ENCODE measurements at regions not wholly inside any gene's neighbourhood (a gene's known extent, or its start where the extent isn't known, plus 50 kb on each side); places are given as distances from the start of the nearest gene placed in this dataset.

DNA sequence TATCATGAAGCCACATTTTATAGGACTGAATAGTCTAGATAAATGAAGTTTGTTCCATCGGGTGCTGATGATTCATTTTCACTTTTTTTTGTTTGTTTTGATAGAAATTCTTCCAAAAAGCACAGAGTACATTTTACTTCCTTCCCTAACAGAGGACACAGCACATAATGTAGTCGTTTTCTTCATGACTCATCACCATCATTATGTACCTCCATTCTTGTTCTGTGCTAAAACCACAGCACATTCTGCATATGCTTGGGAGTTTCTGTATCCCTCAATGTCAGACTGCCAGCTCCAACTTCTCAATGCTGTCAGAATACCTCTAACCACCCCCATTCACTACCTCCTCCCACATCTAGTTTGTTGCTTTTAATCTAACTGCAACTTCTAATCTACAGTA lies 1004.9 kb upstream of the ADGRB3 start:
- no peak for DNase-seq (ENCODE audit: low read depth in 1 of 2, low spot score in 2 of 2)
- H3K9ac ChIP-seq (replicated peaks in 1 of 4; ENCODE audit: extremely low read depth in 1 of 4, low read depth in 3 of 4, low read length in 3 of 4) = no peak overlapping the region
- H2BK120ac ChIP-seq (replicated peaks; ENCODE audit: low read depth, low read length) = no peak overlapping the region
- H2BK12ac ChIP-seq (ENCODE audit: low read depth, low read length) = no peak overlapping the region
- H3K56ac ChIP-seq (replicated peaks; ENCODE audit: insufficient read length, low read depth, low read length) = no peak overlapping the region
- no peak overlapping the region for H3K23ac ChIP-seq (ENCODE audit: insufficient read length)
- no peaks in the 10 kb centered on the region for H3K4me1 ChIP-seq (replicated peaks in 1 of 4; ENCODE audit: control insufficient read depth in 3 of 4, insufficient read depth in 4 of 4, low read length in 3 of 4)
- H3K4me3 ChIP-seq (ENCODE audit: extremely low read depth in 1 of 4, insufficient read depth in 2 of 4, low read depth in 3 of 4, low read length in 4 of 4) = no peak overlapping the region
- no peaks in the 10 kb centered on the region for H3K27me3 ChIP-seq (replicated peaks in 1 of 4; ENCODE audit: control insufficient read depth in 3 of 4, extremely low read depth in 1 of 4, insufficient read depth in 3 of 4, low read length in 3 of 4)
- peaks cover 5 to 11% of the 10 kb centered on the region in 2 experiments; a peak in 3 of 4 replicates for H3K9me3 ChIP-seq (ENCODE audit: insufficient read depth in 2 of 2, low read depth in 1 of 2, low read length in 1 of 2)
- no peaks in the 10 kb centered on the region for H3K79me2 ChIP-seq (ENCODE audit: control insufficient read depth in 1 of 2, insufficient read depth in 2 of 2, low read length in 2 of 2)
- H3K36me3 ChIP-seq (ENCODE audit: control insufficient read depth in 2 of 4, insufficient read depth in 4 of 4, low read length in 3 of 4) = no peaks in the 10 kb centered on the region
- H2BK5ac ChIP-seq (ENCODE audit: low read depth, low read length) = no peak overlapping the region
- H4K91ac ChIP-seq (replicated peaks; ENCODE audit: insufficient read length, low read length) = no peak overlapping the region
- H2BK20ac ChIP-seq (ENCODE audit: low read length) = no peak overlapping the region
- H3K18ac ChIP-seq (ENCODE audit: extremely low read depth, low read length) = no peak overlapping the region
- H3K23me2 ChIP-seq (ENCODE audit: low read depth, low read length) = no peaks in the 10 kb centered on the region
- no peak overlapping the region for H3K4me2 ChIP-seq (ENCODE audit: insufficient read depth in 1 of 2, low read depth in 2 of 2, low read length in 2 of 2)
- POLR2A ChIA-PET (ENCODE audit: partially characterized antibody) = no interaction called here
- H3K14ac ChIP-seq (ENCODE audit: insufficient read length) = no peak overlapping the region
- WGBS, 2 experiments (ENCODE audit: extremely low coverage in 1 of 2, insufficient coverage in 1 of 2, insufficient read length in 1 of 2, insufficient replicate concordance in 2 of 2, low coverage in 1 of 2, low lambda C conversion rate in 2 of 2, missing lambda C conversion rate in 1 of 2) = 78% methylated on average over 2 of the region's 2 CpGs; no CpG with 5 or more reads in 1 of the 2 experiments
- CTCF ChIA-PET (ENCODE audit: partially characterized antibody) = no interaction called here
- H2BK15ac ChIP-seq (ENCODE audit: low read length) = no peak overlapping the region
- no peak overlapping the region for H2AFZ ChIP-seq (ENCODE audit: low read length)
- H3K4ac ChIP-seq (replicated peaks; ENCODE audit: insufficient read length, low read depth, low read length) = no peak overlapping the region
- no peak overlapping the region for H3K27ac ChIP-seq (ENCODE audit: low read depth, low read length)
- no peaks in the 10 kb centered on the region for H3K79me1 ChIP-seq (ENCODE audit: low read depth, low read length)
- no peak overlapping the region for H4K5ac ChIP-seq (ENCODE audit: insufficient read length, low read depth, low read length)
- FAIRE-seq = no peak
- H4K8ac ChIP-seq (ENCODE audit: extremely low read depth, insufficient read depth, low read length) = no peak overlapping the region
- H2AK5ac ChIP-seq (ENCODE audit: low read depth, low read length) = no peak overlapping the region
- H4K20me1 ChIP-seq (replicated peaks in 1 of 2; ENCODE audit: control insufficient read depth in 1 of 2, insufficient read depth in 2 of 2, low read length in 2 of 2) = no peaks in the 10 kb centered on the region
- no peak for TF ChIP-seq YY1 (IDR thresholded peaks at IDR 0.05; ENCODE audit: low read depth, low read length)
- TF ChIP-seq CEBPB (IDR thresholded peaks at IDR 0.05; ENCODE audit: low read depth, low read length) = no peak
- TF ChIP-seq, protein P1, sequence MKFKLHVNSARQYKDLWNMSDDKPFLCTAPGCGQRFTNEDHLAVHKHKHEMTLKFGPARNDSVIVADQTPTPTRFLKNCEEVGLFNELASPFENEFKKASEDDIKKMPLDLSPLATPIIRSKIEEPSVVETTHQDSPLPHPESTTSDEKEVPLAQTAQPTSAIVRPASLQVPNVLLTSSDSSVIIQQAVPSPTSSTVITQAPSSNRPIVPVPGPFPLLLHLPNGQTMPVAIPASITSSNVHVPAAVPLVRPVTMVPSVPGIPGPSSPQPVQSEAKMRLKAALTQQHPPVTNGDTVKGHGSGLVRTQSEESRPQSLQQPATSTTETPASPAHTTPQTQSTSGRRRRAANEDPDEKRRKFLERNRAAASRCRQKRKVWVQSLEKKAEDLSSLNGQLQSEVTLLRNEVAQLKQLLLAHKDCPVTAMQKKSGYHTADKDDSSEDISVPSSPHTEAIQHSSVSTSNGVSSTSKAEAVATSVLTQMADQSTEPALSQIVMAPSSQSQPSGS (IDR thresholded peaks at IDR 0.05; ENCODE audit: low read length) = no peak
- no peak for TF ChIP-seq SP4 (IDR thresholded peaks at IDR 0.05; ENCODE audit: low read length)
- TF ChIP-seq RAD21 (IDR thresholded peaks at IDR 0.05 in 1 of 2, conservative IDR thresholded peaks at IDR 0.05 in 1 of 2; ENCODE audit: low read depth in 2 of 2, low read length in 2 of 2) = no peak
- TF ChIP-seq RNF2 (IDR thresholded peaks at IDR 0.05; ENCODE audit: borderline replicate concordance, low read depth, low read length, missing control alignments, poor library complexity, severe bottlenecking) = no peak
- no peak for TF ChIP-seq BRCA1 (IDR thresholded peaks at IDR 0.05; ENCODE audit: low read depth, low read length)
- TF ChIP-seq POLR2A (IDR thresholded peaks at IDR 0.05; ENCODE audit: control extremely low read depth in 1 of 2, low read depth in 2 of 2, low read length in 2 of 2) = no peak
- no peak for TF ChIP-seq KDM4A (IDR thresholded peaks at IDR 0.05; ENCODE audit: low read depth, low read length, severe bottlenecking)
- TF ChIP-seq CTBP2 (IDR thresholded peaks at IDR 0.05; ENCODE audit: borderline replicate concordance, insufficient read depth, insufficient read length, low read length) = no peak
- TF ChIP-seq, protein P2, sequence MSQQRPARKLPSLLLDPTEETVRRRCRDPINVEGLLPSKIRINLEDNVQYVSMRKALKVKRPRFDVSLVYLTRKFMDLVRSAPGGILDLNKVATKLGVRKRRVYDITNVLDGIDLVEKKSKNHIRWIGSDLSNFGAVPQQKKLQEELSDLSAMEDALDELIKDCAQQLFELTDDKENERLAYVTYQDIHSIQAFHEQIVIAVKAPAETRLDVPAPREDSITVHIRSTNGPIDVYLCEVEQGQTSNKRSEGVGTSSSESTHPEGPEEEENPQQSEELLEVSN (IDR thresholded peaks at IDR 0.05) = no peak

Measured in H1 (cell line).